UCSD-AML1 (cell line): ENCODE measurements at regions not wholly inside any gene's neighbourhood (a gene's known extent, or its start where the extent isn't known, plus 50 kb on each side); places are given as distances from the start of the nearest gene placed in this dataset.

Experiments used
- DNase-seq: peaks from one replicate; lab custom pipeline; 2025; ENCODE audit not compliant: unreplicated experiment; lab: John Stamatoyannopoulos, UW

DNA sequence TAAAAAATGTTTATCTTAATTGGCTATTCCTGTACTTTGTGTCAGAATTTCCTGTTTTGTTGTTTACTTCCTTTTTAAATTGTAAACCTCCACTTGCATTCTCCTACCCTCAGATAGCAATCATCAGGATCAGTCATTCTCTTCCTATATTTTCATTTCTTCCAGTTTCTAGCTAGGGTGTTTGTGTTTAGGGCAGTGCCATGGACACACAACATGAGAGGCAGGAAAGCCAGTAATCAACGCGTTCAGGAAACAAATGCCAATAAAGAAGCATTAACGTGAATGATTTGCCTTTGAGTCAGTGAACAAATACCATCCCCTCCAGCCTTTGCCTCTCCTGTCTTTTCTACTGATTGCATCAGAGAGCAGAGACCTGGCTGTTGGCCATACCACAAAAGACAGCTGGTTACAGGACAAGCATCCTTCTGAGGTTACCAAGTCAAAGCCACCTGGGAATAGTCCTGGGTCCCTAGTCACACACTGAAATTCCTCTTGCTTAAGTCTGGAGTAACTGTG, 56.7 kb upstream of the FHL2 start:
- no peak for DNase-seq

GRCh38 chr2:105454801-105455485, 56.1 kb upstream of the FHL2 start:
- peak; percentile 59 for DNase-seq

GRCh38 chr2:105451571-105452166, 52.8 kb upstream of the FHL2 start:
- DNase-seq: no peak

GRCh38 chr2:105450471-105450870, 51.6 kb upstream of the FHL2 start:
- no peak for DNase-seq

DNA sequence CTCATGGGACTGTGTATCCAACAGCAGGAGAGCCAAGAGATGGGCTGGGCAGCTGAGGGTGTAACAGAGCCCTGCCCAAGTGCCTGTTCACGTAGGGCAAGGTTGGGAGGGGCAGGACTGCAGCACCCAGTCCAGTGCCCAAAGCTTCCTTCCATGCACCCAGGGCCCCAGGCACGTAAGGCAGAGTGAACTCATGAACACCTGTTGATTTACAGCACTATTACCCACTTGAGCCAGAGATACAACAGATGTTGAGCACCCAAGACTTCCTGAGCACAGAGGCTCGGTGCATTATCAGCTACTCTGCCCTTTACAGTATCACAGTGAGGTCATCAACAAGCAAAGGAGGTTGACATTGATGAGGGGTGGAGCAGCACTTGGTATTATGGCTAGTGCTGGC, 50.2 kb upstream of the FHL2 start:
- no peak for DNase-seq
